ENCODE measurements at regions not wholly inside any gene's neighbourhood (a gene's known extent, or its start where the extent isn't known, plus 50 kb on each side); places are given as distances from the start of the nearest gene placed in this dataset.

GRCh38 chr18:39375066-39375465 is 1809.5 kb upstream of the CELF4 start:
- intact Hi-C loops (cut with DNase I), result no loop called here
- no peak for DNase-seq
- no peak for TF ChIP-seq CTCF (IDR thresholded peaks at IDR 0.05)
- TF ChIP-seq POLR2A (IDR thresholded peaks at IDR 0.05), result no peak
- TF ChIP-seq EP300 (IDR thresholded peaks at IDR 0.05), result no peak
- 52 to 56% (median 52%) methylated on average over 2 of the region's 2 CpGs for WGBS, 3 donors
- H3K27me3 ChIP-seq, result no peaks in the 10 kb centered on the region
- H3K4me3 ChIP-seq, result no peak overlapping the region
- no peaks in the 10 kb centered on the region for H3K36me3 ChIP-seq
- H3K9me3 ChIP-seq, result no peaks in the 10 kb centered on the region
- H3K27ac ChIP-seq, result no peak overlapping the region
- H3K4me1 ChIP-seq (ENCODE audit: insufficient read depth), result no peaks in the 10 kb centered on the region

- DNase-seq, result no peak
- H3K27me3 ChIP-seq, result no peaks in the 10 kb centered on the region
- no peaks in the 10 kb centered on the region for H3K9me3 ChIP-seq
- H3K4me3 ChIP-seq, result no peak overlapping the region
- WGBS, 3 donors, result 78 to 90% (median 88%) methylated on average over 1 of the region's 1 CpG
- H3K4me1 ChIP-seq (ENCODE audit: insufficient read depth), result no peaks in the 10 kb centered on the region
- no peaks in the 10 kb centered on the region for H3K36me3 ChIP-seq
- TF ChIP-seq EP300 (IDR thresholded peaks at IDR 0.05), result no peak
- TF ChIP-seq POLR2A (IDR thresholded peaks at IDR 0.05), result no peak
- TF ChIP-seq CTCF (IDR thresholded peaks at IDR 0.05), result no peak
- H3K27ac ChIP-seq, result no peak overlapping the region
- intact Hi-C loops (cut with DNase I), result no loop called here
Measured at GRCh38 chr18:39371996-39372395, 1806.4 kb upstream of the CELF4 start.

GRCh38 chr18:39366656-39367055 is 1801.1 kb upstream of the CELF4 start:
- TF ChIP-seq EP300 (IDR thresholded peaks at IDR 0.05) (no peak), POLR2A (IDR thresholded peaks at IDR 0.05) (no peak)
- no peak for DNase-seq
- Histone ChIP-seq H3K9me3 (no peaks in the 10 kb centered on the region), H3K4me1 (ENCODE audit: insufficient read depth) (no peaks in the 10 kb centered on the region), H3K27ac (no peak overlapping the region), H3K4me3 (no peak overlapping the region), H3K27me3 (no peaks in the 10 kb centered on the region), H3K36me3 (no peaks in the 10 kb centered on the region)
- WGBS, 3 donors, result 80 to 81% (median 81%) methylated on average over 1 of the region's 1 CpG
- intact Hi-C loops (cut with DNase I), result no loop called here

- intact Hi-C loops (cut with DNase I), result no loop called here
- no peaks in the 10 kb centered on the region for H3K36me3 ChIP-seq
- no peaks in the 10 kb centered on the region for H3K4me1 ChIP-seq (ENCODE audit: insufficient read depth)
- TF ChIP-seq CTCF (IDR thresholded peaks at IDR 0.05), result no peak
- TF ChIP-seq POLR2A (IDR thresholded peaks at IDR 0.05), result no peak
- TF ChIP-seq EP300 (IDR thresholded peaks at IDR 0.05), result no peak
- WGBS, 3 donors, result 81 to 88% (median 81%) methylated on average over 3 of the region's 3 CpGs
- H3K9me3 ChIP-seq, result no peaks in the 10 kb centered on the region
- no peak for DNase-seq
- H3K27ac ChIP-seq, result no peak overlapping the region
- H3K27me3 ChIP-seq, result no peaks in the 10 kb centered on the region
- H3K4me3 ChIP-seq, result no peak overlapping the region
Measured at GRCh38 chr18:39365836-39366485, 1800.4 kb upstream of the CELF4 start.

GRCh38 chr18:39360072-39360471 is 1794.5 kb upstream of the CELF4 start:
- Histone ChIP-seq H3K4me1 (ENCODE audit: insufficient read depth) (no peaks in the 10 kb centered on the region), H3K36me3 (no peaks in the 10 kb centered on the region)

More at GRCh38 chr18:39360072-39360471, 1794.5 kb upstream of the CELF4 start:
- no peak for DNase-seq
- no peak for TF ChIP-seq EP300 (IDR thresholded peaks at IDR 0.05)
- TF ChIP-seq CTCF (IDR thresholded peaks at IDR 0.05), result no peak
- TF ChIP-seq POLR2A (IDR thresholded peaks at IDR 0.05), result no peak
- H3K27ac ChIP-seq, result no peak overlapping the region
- no peaks in the 10 kb centered on the region for H3K9me3 ChIP-seq
- H3K27me3 ChIP-seq, result no peaks in the 10 kb centered on the region
- H3K4me3 ChIP-seq, result no peak overlapping the region
- intact Hi-C loops (cut with DNase I), result no loop called here
- WGBS, 3 donors, result 71 to 85% (median 82%) methylated on average over 2 of the region's 2 CpGs

All from ovary (tissue), 7 donors.